Non-pigmented ciliary epithelial cell (primary cell): ENCODE measurements at regions not wholly inside any gene's neighbourhood (a gene's known extent, or its start where the extent isn't known, plus 50 kb on each side); places are given as distances from the start of the nearest gene placed in this dataset.
"Not testable (repeated sequence)": the region's sequence is repeated elsewhere in the genome, so short reads cannot be mapped to it uniquely, and the experiment has no call there.

Source experiments
- DNase-seq: peaks from one replicate; pipeline ENCODE4 v3.0.0-alpha.2; 2010; ENCODE audit warnings: low read depth

- DNase-seq, result not testable (repeated sequence)
Observed at GRCh38 chr2:126051737-126052240, 604.2 kb upstream of the GYPC start.

GRCh38 chr2:126059379-126059778 lies 596.6 kb upstream of the GYPC start:
- DNase-seq, result no peak

GRCh38 chr2:126085011-126085795 lies 570.8 kb upstream of the GYPC start:
- DNase-seq, result no peak

GRCh38 chr2:126100962-126101361 lies 555.0 kb upstream of the GYPC start:
- no peak for DNase-seq

- DNase-seq, result no peak
Observed at GRCh38 chr2:126106006-126106405, 550.0 kb upstream of the GYPC start.

GRCh38 chr2:126107883-126108282 lies 548.1 kb upstream of the GYPC start:
- no peak for DNase-seq

GRCh38 chr2:126115975-126116374 lies 540.0 kb upstream of the GYPC start:
- DNase-seq, result no peak

GRCh38 chr2:126117886-126118285 lies 538.1 kb upstream of the GYPC start:
- no peak for DNase-seq

GRCh38 chr2:126145752-126146151 lies 510.2 kb upstream of the GYPC start:
- DNase-seq, result no peak

- DNase-seq, result no peak
Observed at GRCh38 chr2:126154256-126154785, 501.6 kb upstream of the GYPC start.

- DNase-seq, result not testable (repeated sequence)
Observed at GRCh38 chr2:126160950-126161349, 495.0 kb upstream of the GYPC start.

- no peak for DNase-seq
Observed at GRCh38 chr2:126172631-126173184, 483.2 kb upstream of the GYPC start.

GRCh38 chr2:126175222-126175621 lies 480.7 kb upstream of the GYPC start:
- no peak for DNase-seq

- no peak for DNase-seq
Observed at GRCh38 chr2:126177479-126177878, 478.5 kb upstream of the GYPC start.

GRCh38 chr2:126187668-126188067 lies 468.3 kb upstream of the GYPC start:
- DNase-seq, result no peak

GRCh38 chr2:126189527-126189926 lies 466.4 kb upstream of the GYPC start:
- DNase-seq, result no peak

GRCh38 chr2:126200538-126200937 lies 455.4 kb upstream of the GYPC start:
- no peak for DNase-seq

- DNase-seq, result no peak
Observed at GRCh38 chr2:126208266-126208665, 447.7 kb upstream of the GYPC start.

GRCh38 chr2:126212735-126213134 lies 443.2 kb upstream of the GYPC start:
- no peak for DNase-seq

- no peak for DNase-seq
Observed at GRCh38 chr2:126219081-126219480, 436.9 kb upstream of the GYPC start.

GRCh38 chr2:126220331-126220730 lies 435.6 kb upstream of the GYPC start:
- DNase-seq, result no peak

- no peak for DNase-seq
Observed at GRCh38 chr2:126221506-126221905, 434.5 kb upstream of the GYPC start.

- DNase-seq, result no peak
Observed at GRCh38 chr2:126222278-126222677, 433.7 kb upstream of the GYPC start.
